ENCODE measurements at regions not wholly inside any gene's neighbourhood (a gene's known extent, or its start where the extent isn't known, plus 50 kb on each side); places are given as distances from the start of the nearest gene placed in this dataset.

GRCh38 chr11:134538742-134539141 lies 126.7 kb upstream of the B3GAT1 start:
- Histone ChIP-seq H3K27ac (no peak overlapping the region), H3K36me3 (no peaks in the 10 kb centered on the region), H3K4me3 (no peak overlapping the region), H3K27me3 (peaks cover 0 to 8% (median 0%) of the 10 kb centered on the region in 3 donors), H3K9me3 (no peaks in the 10 kb centered on the region), H3K4me1 (no peaks in the 10 kb centered on the region)
- DNase-seq: peak; percentile 50
- WGBS, 2 donors: 87 to 90% methylated on average over 15 of the region's 15 CpGs
- intact Hi-C loops (cut with DNase I): no loop called here
- TF ChIP-seq POLR2A (IDR thresholded peaks at IDR 0.05) (no peak), EP300 (IDR thresholded peaks at IDR 0.05) (no peak), POLR2AphosphoS5 (IDR thresholded peaks at IDR 0.05) (no peak), CTCF (IDR thresholded peaks at IDR 0.05) (no peak)

GRCh38 chr11:134537941-134538340 lies 125.9 kb upstream of the B3GAT1 start:
- Histone ChIP-seq H3K4me1 (no peaks in the 10 kb centered on the region), H3K36me3 (no peaks in the 10 kb centered on the region), H3K27me3 (peaks cover 0 to 8% (median 0%) of the 10 kb centered on the region in 3 donors), H3K9me3 (no peaks in the 10 kb centered on the region), H3K27ac (no peak overlapping the region), H3K4me3 (no peak overlapping the region)
- no peak for TF ChIP-seq CTCF (IDR thresholded peaks at IDR 0.05)
- TF ChIP-seq POLR2AphosphoS5 (IDR thresholded peaks at IDR 0.05): no peak
- TF ChIP-seq POLR2A (IDR thresholded peaks at IDR 0.05): no peak
- no peak for TF ChIP-seq EP300 (IDR thresholded peaks at IDR 0.05)
- WGBS, 2 donors: 85 to 86% methylated on average over 7 of the region's 7 CpGs
- intact Hi-C loops (cut with DNase I): no loop called here
- no peak for DNase-seq

DNA sequence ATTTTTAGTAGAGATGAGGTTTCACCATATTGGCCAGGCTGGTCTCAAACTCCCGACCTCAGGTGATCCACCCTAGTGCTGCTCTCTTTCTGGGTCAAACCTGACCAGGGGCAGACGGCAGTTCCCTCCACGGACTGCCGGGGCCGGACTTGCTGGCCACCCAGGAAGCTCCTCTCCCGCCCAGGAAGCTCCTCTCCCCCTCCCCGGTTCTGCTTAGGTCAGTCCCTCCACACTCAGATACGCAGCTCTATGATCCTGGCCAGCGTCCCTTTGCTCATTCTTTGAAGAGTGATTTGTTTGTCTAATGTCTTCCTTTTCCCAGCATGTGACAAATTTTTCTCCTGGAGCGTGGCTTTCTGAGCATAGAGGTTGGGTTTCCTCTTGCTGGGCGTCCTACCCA lies 125.3 kb upstream of the B3GAT1 start:
- H3K9me3 ChIP-seq: no peaks in the 10 kb centered on the region
- H3K27ac ChIP-seq: no peak overlapping the region
- peaks cover 0 to 8% (median 0%) of the 10 kb centered on the region in 3 donors for H3K27me3 ChIP-seq
- 38 to 77% methylated on average over 11 of the region's 11 CpGs for WGBS, 2 donors
- no peak overlapping the region for H3K4me3 ChIP-seq
- no peaks in the 10 kb centered on the region for H3K4me1 ChIP-seq
- intact Hi-C loops (cut with DNase I): no loop called here
- no peak for TF ChIP-seq POLR2A (IDR thresholded peaks at IDR 0.05)
- TF ChIP-seq POLR2AphosphoS5 (IDR thresholded peaks at IDR 0.05): no peak
- no peak for TF ChIP-seq CTCF (IDR thresholded peaks at IDR 0.05)
- no peak for TF ChIP-seq EP300 (IDR thresholded peaks at IDR 0.05)
- DNase-seq: peak; percentile 47
- no peaks in the 10 kb centered on the region for H3K36me3 ChIP-seq

DNA sequence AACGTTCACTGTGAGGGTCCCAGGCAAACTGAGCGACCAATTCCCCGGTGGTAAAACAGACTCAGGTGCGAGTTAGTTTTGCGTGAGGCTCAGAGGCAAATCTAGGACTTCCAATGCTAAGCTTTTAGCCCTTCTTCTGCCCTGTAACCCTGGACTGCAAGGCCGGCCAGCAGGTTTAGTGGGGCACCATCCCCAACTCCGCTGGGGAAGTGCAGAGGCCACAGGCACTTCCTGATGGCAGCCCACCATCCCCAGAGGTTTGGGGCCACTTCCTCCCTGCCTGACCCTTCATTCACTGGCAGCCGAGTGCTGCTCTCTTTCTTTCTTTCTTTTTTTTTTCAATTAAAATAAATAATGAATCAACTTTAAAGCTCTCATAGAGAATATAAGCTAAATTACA lies 124.6 kb upstream of the B3GAT1 start:
- intact Hi-C loops (cut with DNase I): no loop called here
- no peaks in the 10 kb centered on the region for H3K4me1 ChIP-seq
- DNase-seq: peak; percentile 19
- no peak overlapping the region for H3K27ac ChIP-seq
- 41 to 78% methylated on average over 8 of the region's 8 CpGs for WGBS, 2 donors
- TF ChIP-seq POLR2A (IDR thresholded peaks at IDR 0.05) (no peak), EP300 (IDR thresholded peaks at IDR 0.05) (no peak), POLR2AphosphoS5 (IDR thresholded peaks at IDR 0.05) (no peak), CTCF (IDR thresholded peaks at IDR 0.05) (no peak)
- H3K9me3 ChIP-seq: no peaks in the 10 kb centered on the region
- H3K36me3 ChIP-seq: no peaks in the 10 kb centered on the region
- H3K4me3 ChIP-seq: no peak overlapping the region
- peaks cover 0 to 8% (median 0%) of the 10 kb centered on the region in 3 donors for H3K27me3 ChIP-seq

DNA sequence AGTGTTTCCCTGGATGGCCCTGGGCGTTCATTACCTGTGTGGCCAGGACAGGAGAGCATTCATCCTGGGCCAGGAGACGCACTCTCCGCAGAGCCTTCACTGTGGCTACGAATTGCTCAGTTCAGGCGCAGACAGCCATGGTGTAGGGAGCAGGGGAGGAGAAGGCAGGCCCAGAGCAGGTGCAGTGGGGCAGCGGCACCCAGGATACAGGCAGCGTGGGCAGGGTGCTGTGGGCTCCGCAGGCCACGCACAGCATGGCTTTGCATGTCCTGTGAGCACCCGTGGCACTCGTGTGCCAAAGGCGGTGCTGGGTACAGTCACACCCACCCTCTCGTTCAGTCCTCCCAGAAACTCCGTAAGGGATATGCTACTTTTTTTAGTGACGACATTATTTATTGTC lies 124.2 kb upstream of the B3GAT1 start:
- H3K4me1 ChIP-seq: peaks cover 0 to 2% (median 0%) of the 10 kb centered on the region in 4 donors
- no peaks in the 10 kb centered on the region for H3K9me3 ChIP-seq
- H3K4me3 ChIP-seq: no peak overlapping the region
- H3K27me3 ChIP-seq: peaks cover 0 to 8% (median 0%) of the 10 kb centered on the region in 3 donors
- TF ChIP-seq POLR2AphosphoS5 (IDR thresholded peaks at IDR 0.05): no peak
- TF ChIP-seq POLR2A (IDR thresholded peaks at IDR 0.05): no peak
- TF ChIP-seq CTCF (IDR thresholded peaks at IDR 0.05): no peak
- no peak for TF ChIP-seq EP300 (IDR thresholded peaks at IDR 0.05)
- WGBS, 2 donors: 63 to 77% methylated on average over 15 of the region's 15 CpGs
- H3K36me3 ChIP-seq: no peaks in the 10 kb centered on the region
- peak; percentile 35 for DNase-seq
- intact Hi-C loops (cut with DNase I): no loop called here
- no peak overlapping the region for H3K27ac ChIP-seq

Measured in sigmoid colon (tissue), 6 donors.